GM19023 (cell line): ENCODE measurements at regions not wholly inside any gene's neighbourhood (a gene's known extent, or its start where the extent isn't known, plus 50 kb on each side); places are given as distances from the start of the nearest gene placed in this dataset.
A peak's percentile ranks its signal among the peaks of the same experiment; 100 is the strongest.

Source experiments
- ATAC-seq: cut with Tn5 transposase; IDR thresholded peaks from one replicate; pipeline ENCODE4 v1.9.1; 2021; ENCODE audit warnings: mild to moderate bottlenecking, moderate library complexity; ENCODE audit not compliant: unreplicated experiment

- no peak for ATAC-seq
Measured at GRCh38 chr4:123259676-123260646, 136.6 kb upstream of the SPRY1 start.

GRCh38 chr4:123260653-123261052, 135.9 kb upstream of the SPRY1 start:
- ATAC-seq = no peak

GRCh38 chr4:123262080-123262479, 134.5 kb upstream of the SPRY1 start:
- ATAC-seq = no peak

- ATAC-seq = no peak
Measured at GRCh38 chr4:123265443-123265842, 131.2 kb upstream of the SPRY1 start.

- ATAC-seq = no peak
Measured at GRCh38 chr4:123266221-123266620, 130.4 kb upstream of the SPRY1 start.

GRCh38 chr4:123278755-123279154, 117.8 kb upstream of the SPRY1 start:
- ATAC-seq = no peak

- no peak for ATAC-seq
Measured at GRCh38 chr4:123283371-123283895, 113.2 kb upstream of the SPRY1 start.

GRCh38 chr4:123284168-123284567, 112.4 kb upstream of the SPRY1 start:
- ATAC-seq = no peak

GRCh38 chr4:123286903-123287466, 109.6 kb upstream of the SPRY1 start:
- ATAC-seq = no peak

GRCh38 chr4:123288309-123289025, 108.1 kb upstream of the SPRY1 start:
- ATAC-seq = peak; percentile 83

- ATAC-seq = no peak
Measured at GRCh38 chr4:123291329-123291728, 105.3 kb upstream of the SPRY1 start.

GRCh38 chr4:123297836-123298235, 98.8 kb upstream of the SPRY1 start:
- ATAC-seq = no peak

GRCh38 chr4:123298261-123298660, 98.3 kb upstream of the SPRY1 start:
- ATAC-seq = no peak

GRCh38 chr4:123298801-123299200, 97.8 kb upstream of the SPRY1 start:
- ATAC-seq = no peak

GRCh38 chr4:123299212-123299691, 97.3 kb upstream of the SPRY1 start:
- ATAC-seq = no peak

GRCh38 chr4:123300222-123301039, 96.2 kb upstream of the SPRY1 start:
- ATAC-seq = no peak

GRCh38 chr4:123301923-123302322, 94.7 kb upstream of the SPRY1 start:
- ATAC-seq = no peak

- peak; percentile 86 for ATAC-seq
Measured at GRCh38 chr4:123304151-123304964, 92.2 kb upstream of the SPRY1 start.

- no peak for ATAC-seq
Measured at GRCh38 chr4:123305736-123306135, 90.9 kb upstream of the SPRY1 start.

GRCh38 chr4:123306769-123307168, 89.8 kb upstream of the SPRY1 start:
- ATAC-seq = no peak
